ENCODE measurements at regions not wholly inside any gene's neighbourhood (a gene's known extent, or its start where the extent isn't known, plus 50 kb on each side); places are given as distances from the start of the nearest gene placed in this dataset.
A peak's percentile ranks its signal among the peaks of the same experiment; 100 is the strongest.
"Not testable (repeated sequence)": the region's sequence is repeated elsewhere in the genome, so short reads cannot be mapped to it uniquely, and the experiment has no call there.

DNA sequence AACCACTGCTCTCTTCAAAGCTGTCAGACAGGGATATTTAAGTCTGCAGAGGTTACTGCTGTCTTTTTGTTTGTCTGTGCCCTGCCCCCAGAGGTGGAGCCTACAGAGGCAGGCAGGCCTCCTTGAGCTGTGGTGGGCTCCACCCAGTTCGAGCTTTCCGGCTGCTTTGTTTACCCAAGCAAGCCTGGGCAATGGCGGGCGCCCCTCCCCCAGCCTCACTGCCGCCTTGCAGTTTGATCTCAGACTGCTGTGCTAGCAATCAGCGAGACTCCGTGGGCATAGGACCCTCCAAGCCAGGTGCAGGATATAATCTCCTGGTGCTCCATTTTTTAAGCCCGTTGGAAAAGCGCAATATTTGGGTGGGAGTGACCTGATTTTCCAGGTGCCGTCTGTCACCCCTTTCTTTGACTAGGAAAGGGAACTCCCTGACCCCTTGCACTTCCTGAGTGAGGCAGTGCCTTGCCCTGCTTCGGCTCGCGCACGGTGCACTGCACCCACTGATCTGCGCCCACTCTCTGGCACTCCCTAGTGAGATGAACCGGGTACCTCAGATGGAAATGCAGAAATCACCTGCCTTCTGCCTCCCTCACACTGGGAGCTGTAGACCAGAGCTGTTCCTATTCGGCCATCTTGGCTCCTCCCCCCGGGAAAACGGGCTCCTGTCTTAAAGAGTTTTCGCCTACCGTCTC lies 758.3 kb upstream of the NXPH2 start:
- not testable (repeated sequence) for DNase-seq

DNA sequence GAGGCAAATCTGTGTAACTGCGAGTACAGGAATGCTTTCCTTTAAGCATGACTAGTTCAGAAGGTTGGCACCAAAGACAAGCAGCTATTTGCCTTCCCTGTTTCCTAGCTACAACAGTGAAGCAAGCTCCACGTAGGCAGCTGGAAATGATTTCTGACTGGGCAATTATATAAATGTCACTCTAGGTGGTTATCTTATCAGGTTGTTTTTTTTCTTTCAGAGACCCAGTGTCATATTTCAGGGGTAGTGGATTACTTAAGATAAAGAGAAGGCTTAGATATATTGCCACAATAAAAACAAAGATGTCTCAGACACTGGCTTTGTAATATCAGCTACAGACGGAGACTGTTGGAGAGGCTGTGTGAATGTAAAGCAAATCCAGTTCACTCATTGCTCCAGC lies 748.9 kb upstream of the NXPH2 start:
- no peak for DNase-seq

DNA sequence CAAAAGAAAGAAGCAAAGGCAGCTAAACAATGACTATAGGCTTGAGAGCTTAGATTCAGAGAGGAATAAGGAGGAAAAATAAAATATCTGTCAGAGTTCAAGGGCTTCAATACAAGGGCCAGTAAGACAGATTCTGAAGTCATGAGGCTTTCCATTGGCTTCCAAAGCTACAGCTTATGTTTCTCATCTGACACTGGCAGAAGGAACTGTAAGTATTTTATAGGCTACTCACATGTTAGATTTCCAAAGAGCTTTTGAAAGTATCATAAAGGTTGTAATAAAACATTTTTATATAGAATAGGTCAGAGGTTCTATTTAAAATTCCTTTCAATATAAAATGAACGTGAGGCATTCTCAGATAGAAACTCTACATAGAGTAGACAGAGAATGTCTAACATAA lies 746.6 kb upstream of the NXPH2 start:
- DNase-seq, result no peak

DNA sequence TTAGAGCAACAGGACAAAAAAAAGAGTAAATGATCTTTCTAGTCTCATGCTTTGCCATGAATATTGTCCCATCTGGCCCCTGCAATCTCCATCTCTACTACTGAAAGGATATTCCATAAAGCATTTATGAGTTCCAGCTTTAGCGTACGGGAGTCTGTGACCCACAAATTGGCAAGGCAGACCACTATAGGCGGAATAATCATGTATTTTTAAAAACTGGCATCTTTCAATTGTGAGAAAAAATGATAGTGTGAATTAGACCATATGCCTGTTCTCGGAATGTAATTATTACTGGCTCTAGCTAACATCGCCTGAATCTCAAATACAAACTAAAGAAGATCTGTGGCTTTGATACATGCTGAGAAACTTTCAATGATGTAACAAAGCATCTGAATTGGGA lies 738.1 kb upstream of the NXPH2 start:
- no peak for DNase-seq

GRCh38 chr2:139514951-139515350 lies 734.8 kb upstream of the NXPH2 start:
- no peak for DNase-seq

- DNase-seq, result no peak
Observed at GRCh38 chr2:139495851-139496250, 715.7 kb upstream of the NXPH2 start.

- no peak for DNase-seq
Observed at GRCh38 chr2:139492131-139492680, 712.0 kb upstream of the NXPH2 start.

DNA sequence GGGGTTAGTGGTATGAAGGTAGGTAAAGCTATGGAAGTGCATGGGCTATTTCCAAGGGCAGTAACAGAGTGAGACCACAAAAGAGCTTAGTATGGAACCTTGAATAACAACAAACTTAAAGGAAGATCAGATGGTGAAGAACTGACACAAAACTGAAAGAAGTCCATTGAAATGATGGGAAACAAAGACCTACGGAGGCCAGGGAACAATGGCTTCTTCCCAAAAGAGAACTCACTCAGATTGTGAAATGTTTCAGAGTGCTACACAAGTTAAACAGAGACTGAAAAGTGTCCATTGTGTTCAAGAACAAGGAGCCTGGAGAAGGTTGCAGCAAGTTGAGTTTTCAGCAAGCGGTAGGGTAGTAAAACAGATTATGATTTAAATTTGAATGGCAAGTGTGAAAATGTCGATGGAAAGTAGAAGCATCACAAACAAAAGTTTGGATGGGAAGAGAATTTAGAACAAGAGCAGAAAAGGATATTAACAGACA lies 700.0 kb upstream of the NXPH2 start:
- DNase-seq, result no peak

DNA sequence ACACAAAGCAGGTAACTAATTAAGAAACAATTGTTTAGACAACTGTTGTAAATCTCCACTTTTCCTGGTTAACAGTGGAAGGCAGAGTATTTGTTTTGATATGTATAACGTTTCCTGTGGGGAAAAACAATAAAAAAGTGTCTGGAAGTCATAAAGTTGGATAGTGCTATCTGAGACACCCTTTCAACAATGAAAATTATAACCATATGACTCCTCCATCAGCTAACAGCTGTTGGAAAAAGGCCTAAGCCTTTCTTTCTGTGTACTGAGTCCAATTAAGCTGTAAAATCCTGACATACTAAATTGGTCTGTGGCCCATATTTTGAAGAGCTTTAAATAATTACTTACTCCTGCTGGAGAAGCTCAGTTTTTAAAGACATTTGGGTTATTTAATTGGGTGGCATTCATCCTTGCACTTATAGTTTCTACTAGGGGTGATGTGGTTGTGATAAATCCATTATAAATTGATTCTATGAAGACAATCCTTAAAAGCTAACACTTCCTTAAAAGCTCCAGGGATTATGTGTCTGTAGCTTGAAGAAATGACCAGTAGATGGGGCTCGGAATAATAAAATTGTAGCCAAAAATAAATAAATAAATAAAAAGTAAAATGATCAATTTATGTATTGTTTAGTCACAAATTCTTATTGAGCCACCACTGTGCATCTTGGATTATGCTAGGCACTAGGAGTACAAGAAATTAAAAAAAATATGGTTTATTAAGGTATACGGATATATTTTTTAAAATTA lies 698.1 kb upstream of the NXPH2 start:
- DNase-seq, result peak; percentile 72

- DNase-seq, result no peak
Observed at GRCh38 chr2:139477618-139478017, 697.4 kb upstream of the NXPH2 start.

DNA sequence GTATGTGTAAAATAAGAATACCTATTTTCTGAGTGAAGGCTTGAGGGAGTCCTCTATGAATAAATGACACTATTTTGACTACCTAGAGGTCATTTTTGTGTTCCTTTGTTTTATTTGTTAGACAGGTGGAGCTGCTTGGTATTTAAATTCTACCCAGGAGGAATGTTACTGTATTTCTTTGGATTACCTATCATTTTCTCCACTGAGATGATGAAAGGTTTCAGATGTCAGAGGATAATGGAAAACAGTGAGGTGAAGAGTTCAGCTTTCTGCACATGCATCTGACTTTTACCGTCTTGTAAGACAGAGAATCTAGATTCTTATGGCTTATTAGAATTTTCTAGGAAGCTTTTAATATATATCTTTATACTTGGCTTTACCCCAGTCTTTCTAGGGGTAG lies 689.8 kb upstream of the NXPH2 start:
- DNase-seq, result no peak

- no peak for DNase-seq
Observed at GRCh38 chr2:139465789-139466188, 685.6 kb upstream of the NXPH2 start.

DNA sequence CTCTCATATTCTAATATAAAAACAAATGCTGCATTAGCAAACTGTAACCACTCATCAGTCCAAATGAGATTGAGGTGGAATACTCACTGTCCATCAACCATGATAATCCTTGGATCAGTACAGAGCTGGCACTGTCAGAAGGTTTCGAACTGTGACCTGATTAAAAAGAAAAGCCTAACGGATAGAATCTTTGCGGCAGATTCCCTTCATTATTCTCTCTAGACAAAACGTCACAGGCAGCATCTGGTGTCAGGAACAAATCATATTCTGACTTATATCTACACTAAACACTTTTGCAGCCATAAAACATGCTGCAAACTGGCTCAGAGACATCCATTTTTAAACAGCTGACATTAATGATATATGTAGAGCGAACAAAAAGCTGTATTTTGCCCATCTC lies 677.7 kb upstream of the NXPH2 start:
- DNase-seq, result no peak

DNA sequence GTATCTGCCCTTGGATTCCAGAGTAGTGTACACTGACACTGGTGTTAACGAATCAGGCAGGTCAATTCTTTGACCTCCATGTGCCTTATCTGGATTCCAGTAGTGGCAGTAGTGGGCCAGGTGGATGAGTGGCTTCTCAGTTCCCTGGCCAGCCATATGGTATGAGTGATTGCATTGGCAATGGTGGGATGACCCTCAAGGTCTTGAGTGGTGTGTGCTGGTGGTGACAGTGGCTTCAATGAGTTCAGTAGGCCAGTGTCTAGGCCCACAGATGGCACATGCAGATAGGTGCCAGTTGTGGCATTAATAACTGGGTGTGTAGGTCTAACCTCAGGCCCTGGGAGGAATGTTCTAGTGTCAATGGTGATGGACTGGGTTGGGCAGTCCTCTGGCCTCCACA lies 674.1 kb upstream of the NXPH2 start:
- DNase-seq, result no peak

GRCh38 chr2:139439100-139439499 lies 658.9 kb upstream of the NXPH2 start:
- DNase-seq, result no peak

GRCh38 chr2:139438478-139438877 lies 658.3 kb upstream of the NXPH2 start:
- no peak for DNase-seq

DNA sequence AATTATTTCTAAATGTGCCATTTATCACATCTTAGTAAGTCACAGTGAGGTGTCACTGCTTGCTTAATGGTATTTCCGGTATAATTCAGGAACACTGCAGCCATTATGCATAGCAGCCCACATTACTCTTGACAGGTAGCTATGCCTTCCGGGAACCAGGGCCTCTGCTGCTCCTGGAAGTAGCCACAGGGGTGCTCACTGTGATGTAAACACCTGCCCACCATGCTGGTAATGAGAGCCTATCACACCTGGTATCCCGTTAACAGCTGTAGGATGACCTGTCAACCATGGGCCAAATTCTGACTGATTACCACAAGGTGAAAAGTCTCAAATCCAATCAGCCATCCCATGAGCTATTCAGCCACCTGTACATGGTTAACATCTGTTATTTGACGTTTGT lies 647.0 kb upstream of the NXPH2 start:
- DNase-seq, result no peak

DNA sequence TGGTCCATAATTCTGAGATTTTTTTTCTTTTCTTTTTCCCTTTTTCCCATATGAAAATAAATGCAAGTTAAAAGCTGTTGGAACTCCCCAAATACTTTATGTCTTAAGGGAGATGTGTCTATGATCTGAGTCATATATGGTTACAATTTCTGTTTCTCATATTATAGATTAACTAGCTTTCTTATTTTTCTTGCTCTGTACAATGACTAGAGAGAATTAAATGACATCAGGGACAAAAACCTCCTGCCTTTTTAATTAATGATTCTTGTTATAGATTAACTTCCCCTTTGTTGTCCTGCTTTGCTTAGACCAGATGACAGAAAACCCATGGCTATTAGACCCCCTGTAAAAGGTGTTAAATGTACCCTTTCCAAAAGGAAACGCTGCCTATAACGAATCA lies 643.9 kb upstream of the NXPH2 start:
- no peak for DNase-seq

DNA sequence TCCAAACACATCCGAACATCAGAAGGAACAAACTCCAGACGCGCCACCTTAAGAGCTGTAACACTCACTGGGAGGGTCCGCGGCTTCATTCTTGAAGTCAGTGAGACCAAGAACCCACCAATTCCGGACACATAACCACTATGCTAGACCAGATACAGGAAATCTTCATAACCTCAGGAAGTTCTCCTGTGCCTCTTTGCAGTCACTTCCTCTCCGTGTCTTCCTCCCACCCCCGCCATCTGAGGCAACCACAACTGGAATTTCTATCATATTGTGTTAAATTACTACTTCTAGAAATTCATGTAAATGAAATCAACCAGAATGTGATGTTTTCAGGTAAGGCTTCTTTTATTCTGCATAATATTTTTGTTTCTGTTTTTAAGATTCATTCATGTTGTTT lies 631.0 kb upstream of the NXPH2 start:
- DNase-seq, result no peak

DNA sequence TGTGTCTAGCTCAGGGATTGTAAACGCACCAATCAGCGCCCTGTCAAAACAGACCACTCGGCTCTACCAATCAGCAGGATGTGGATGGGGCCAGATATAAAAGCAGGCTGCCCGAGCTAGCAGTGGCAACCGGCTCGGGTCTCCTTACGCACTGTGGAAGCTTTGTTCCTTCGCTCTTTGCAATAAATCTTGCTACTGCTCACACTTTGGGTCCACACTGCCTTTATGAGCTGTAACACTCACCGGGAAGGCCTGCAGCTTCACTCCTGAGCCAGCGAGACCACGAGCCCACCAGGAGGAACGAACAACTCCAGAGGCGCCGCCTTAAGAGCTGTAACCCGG lies 630.6 kb upstream of the NXPH2 start:
- not testable (repeated sequence) for DNase-seq

GRCh38 chr2:139410147-139410832 lies 630.1 kb upstream of the NXPH2 start:
- not testable (repeated sequence) for DNase-seq

GRCh38 chr2:139409212-139409611 lies 629.0 kb upstream of the NXPH2 start:
- DNase-seq, result no peak

DNA sequence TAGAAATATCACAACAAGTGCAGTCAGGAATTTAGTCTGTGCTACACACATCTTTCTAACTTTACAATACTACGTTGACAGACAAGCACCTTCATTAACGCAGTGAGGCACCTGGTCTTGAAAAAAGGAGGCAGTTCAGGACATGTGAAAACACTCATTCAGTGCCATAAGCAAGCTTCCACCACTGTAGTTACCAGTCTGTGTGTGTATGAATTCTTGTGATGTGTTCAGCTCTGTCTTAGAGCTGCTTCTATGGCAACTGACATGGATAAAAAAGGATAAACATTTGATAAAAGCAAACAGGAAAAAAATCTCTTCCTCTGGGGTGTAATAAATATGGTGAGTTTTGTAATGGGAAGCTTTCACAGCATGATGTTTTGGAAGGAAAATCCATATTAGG lies 623.8 kb upstream of the NXPH2 start:
- DNase-seq, result no peak

DNA sequence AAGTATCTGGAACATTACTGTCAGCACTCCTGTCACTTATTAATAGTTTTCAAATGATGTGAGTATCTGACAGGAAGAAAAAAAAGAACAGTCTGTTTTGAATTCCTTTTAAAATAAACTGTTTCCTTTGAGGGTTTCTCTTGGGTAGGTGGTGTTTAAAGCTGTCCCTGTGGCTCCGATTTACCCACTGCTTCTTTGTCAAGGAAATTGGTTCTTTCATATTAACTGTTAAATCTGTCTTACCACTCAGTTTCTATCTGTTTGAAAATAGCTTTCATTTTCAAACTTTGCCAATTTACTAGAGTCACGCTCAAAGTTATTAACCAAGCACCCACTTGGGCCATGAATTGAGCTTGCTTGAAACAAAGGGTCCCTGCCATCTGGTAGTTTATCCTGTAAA lies 614.6 kb upstream of the NXPH2 start:
- no peak for DNase-seq

All from NCI-H2081 treated with DMSO at 0.1 percent for 48 hours (cell line).